Duodenal mucosa (tissue), 2 donors: ENCODE measurements at regions not wholly inside any gene's neighbourhood (a gene's known extent, or its start where the extent isn't known, plus 50 kb on each side); places are given as distances from the start of the nearest gene placed in this dataset.

Source experiments
- H3K27ac ChIP-seq: one replicate; pipeline ENCODE4 v1.7.0; 2013; ENCODE audit warnings: low read depth, low read length
- H3K27me3 ChIP-seq, 2 donors: one replicate each; pipeline ENCODE4 v1.7.0; 2013; ENCODE audit warnings: low read length in 2 of 2, control low read depth in 1 of 2; ENCODE audit not compliant: insufficient read depth in 2 of 2, control insufficient read depth in 1 of 2
- H3K36me3 ChIP-seq, 2 donors: one replicate each; pipeline ENCODE4 v1.7.0; 2013; ENCODE audit warnings: low read length in 2 of 2, control low read depth in 1 of 2; ENCODE audit not compliant: insufficient read depth in 2 of 2, control insufficient read depth in 1 of 2
- H3K4me1 ChIP-seq, 2 donors: one replicate each; pipeline ENCODE4 v1.7.0; 2013; ENCODE audit warnings: low read length in 2 of 2, control low read depth in 1 of 2; ENCODE audit not compliant: insufficient read depth in 2 of 2, control insufficient read depth in 1 of 2
- H3K4me3 ChIP-seq, 2 donors: one replicate each; pipeline ENCODE4 v1.7.0; 2013; ENCODE audit warnings: low read length in 2 of 2, low read depth in 1 of 2
- H3K9ac ChIP-seq, 2 donors: one replicate each; pipeline ENCODE4 v1.7.0; 2013; ENCODE audit warnings: low read length in 2 of 2, low read depth in 1 of 2
- H3K9me3 ChIP-seq, 2 donors: one replicate each; pipeline ENCODE4 v1.7.0; 2013; ENCODE audit warnings: low read length in 2 of 2, control low read depth in 1 of 2; ENCODE audit not compliant: control insufficient read depth in 1 of 2

DNA sequence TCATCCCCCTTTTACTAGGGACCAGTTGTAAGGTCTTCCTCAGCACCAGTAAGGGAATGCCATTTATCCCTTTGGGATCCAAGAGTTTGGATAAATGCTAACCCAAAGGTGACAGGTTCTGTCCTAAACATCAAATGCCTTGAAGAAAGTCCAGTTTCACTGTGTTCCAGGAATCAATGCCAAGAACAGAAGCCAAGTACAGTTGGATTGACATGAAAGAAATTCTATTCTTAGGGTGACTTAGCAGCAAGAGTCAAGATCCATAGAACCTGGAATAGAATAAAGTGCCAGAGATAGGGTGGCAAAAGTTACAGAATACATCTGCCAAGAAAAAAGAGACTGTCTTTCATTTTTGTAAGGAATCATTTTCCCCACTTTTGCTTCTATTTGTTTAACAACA is 94.9 kb upstream of the ADAMTS5 start:
- Histone ChIP-seq H3K36me3 (no peaks in the 10 kb centered on the region), H3K4me3 (no peak overlapping the region), H3K27ac (no peak overlapping the region), H3K9me3 (peaks cover 0 to 13% of the 10 kb centered on the region in 2 donors), H3K4me1 (no peaks in the 10 kb centered on the region), H3K27me3 (no peaks in the 10 kb centered on the region), H3K9ac (no peak overlapping the region)

DNA sequence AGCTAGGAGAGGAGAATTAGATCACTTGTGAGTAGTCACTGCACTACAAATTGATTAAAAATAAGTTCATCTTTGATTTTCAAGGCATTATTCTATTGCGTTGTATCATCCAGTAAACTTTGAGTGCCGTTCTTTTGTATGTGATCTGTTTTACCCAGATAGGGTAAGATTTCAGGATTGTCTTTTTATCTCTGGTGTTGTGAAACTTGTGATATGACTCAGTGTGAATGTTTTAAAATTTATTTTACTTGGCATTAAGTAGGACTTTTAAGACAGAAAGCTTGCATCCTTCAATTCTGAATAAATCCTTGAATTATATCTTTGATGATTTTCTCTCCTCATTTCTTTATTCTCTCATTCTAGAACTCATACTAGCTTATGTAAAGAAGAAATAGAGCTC is 93.3 kb upstream of the ADAMTS5 start:
- Histone ChIP-seq H3K9ac (no peak overlapping the region), H3K4me3 (no peak overlapping the region), H3K9me3 (peaks cover 0 to 18% of the 10 kb centered on the region in 2 donors), H3K36me3 (no peaks in the 10 kb centered on the region), H3K4me1 (no peaks in the 10 kb centered on the region), H3K27ac (no peak overlapping the region), H3K27me3 (no peaks in the 10 kb centered on the region)

DNA sequence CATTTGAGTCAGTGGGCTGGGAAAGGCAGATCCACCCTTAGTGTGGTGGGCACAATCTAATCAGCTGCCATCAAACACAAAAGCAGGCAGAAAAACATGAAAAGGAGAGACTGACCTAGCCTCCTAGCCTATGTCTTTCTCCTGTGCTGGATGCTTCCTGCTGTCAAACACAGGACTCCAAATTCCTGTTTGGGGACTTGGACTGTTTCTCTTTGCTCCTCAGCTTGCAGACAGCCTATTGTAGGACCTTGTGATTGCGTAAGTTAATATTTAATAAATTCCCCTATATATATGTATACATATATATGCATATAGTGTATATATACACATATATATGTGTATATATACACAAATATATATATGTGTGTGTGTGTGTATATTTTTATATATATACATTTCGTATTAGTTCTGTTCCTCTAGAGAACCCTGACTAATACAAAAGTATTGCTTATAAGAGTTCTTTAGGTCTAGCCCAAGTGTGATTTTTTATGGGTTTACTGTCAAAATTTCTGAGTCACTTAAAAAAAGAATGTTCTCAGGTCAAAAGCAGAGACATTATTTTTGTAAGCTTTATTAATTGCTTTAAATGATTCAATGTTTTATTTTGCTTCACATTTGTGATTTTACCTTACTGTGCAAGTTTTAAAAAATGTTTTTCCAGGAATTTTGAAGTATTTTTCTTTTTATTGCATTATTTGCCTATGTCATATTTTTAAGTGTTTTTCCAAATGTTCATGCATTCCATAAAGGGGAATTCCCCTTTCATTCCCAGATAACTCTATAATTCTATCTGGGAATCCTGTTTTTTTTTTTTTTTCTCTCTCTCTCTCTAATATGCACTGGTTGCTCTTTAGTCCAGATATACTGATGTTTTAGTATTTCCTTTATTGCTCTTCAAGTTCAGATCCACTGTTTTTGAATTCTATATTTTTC is 92.1 kb upstream of the ADAMTS5 start:
- H3K9me3 ChIP-seq, result peaks cover 3 to 20% of the 10 kb centered on the region in 2 donors
- no peak overlapping the region for H3K9ac ChIP-seq
- H3K27me3 ChIP-seq, result no peaks in the 10 kb centered on the region
- H3K36me3 ChIP-seq, result no peaks in the 10 kb centered on the region
- H3K4me3 ChIP-seq, result no peak overlapping the region
- H3K4me1 ChIP-seq, result no peaks in the 10 kb centered on the region
- H3K27ac ChIP-seq, result no peak overlapping the region

DNA sequence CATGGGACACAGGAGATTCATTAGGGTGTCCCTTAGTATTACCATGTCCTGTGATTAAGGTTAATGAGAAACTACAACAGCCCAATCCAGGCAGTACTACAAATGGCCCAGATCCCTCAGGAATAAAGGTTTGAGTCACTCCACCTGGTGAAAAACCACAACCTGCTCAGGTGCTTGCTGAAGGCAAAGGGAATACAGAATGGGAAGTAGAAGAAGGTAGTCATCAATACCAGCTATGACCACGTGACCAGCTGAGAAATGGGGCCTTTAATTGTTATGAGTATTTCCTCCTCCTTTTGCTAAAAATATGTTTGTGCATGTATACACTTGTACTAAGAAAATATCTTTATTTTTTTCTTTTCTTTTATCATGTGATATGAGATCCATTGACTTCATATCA is 91.1 kb upstream of the ADAMTS5 start:
- Histone ChIP-seq H3K9ac (no peak overlapping the region), H3K27me3 (no peaks in the 10 kb centered on the region), H3K4me3 (no peak overlapping the region), H3K4me1 (no peaks in the 10 kb centered on the region), H3K27ac (no peak overlapping the region), H3K9me3 (peaks cover 3 to 15% of the 10 kb centered on the region in 2 donors), H3K36me3 (no peaks in the 10 kb centered on the region)

DNA sequence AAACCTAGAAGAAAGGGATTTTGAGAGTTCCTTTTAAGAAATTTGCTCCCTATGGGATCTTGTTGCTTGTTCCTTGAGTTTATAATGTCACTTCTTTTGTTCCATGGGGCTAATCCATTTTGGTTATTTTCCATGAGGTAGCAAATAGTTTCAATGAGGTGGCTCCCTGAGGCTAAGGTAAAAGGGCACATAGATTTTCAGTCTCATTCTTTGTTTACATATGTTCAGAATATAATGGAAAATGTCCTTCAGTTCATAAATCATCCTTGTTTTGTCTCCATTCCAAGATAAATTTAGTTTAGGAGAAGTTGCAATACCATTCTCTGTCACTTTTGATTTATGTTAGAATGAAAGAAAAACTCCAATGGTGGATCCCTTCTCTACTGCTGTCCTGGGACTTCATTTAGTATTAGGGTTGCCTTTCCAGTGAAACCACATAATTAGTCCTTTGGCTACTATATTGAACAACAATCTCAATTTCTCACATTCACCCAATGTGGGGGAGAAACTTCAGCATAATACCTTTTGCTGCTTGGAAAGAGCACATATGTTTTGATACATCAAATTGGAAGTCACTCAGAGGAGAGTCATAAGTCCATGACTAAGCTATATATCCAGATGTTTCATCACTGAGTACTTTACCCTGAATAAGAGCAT is 80.9 kb upstream of the ADAMTS5 start:
- no peak overlapping the region for H3K4me3 ChIP-seq
- H3K9ac ChIP-seq, result no peak overlapping the region
- H3K27ac ChIP-seq, result no peak overlapping the region
- no peaks in the 10 kb centered on the region for H3K36me3 ChIP-seq
- H3K9me3 ChIP-seq, result peaks cover 0 to 4% of the 10 kb centered on the region in 2 donors
- no peaks in the 10 kb centered on the region for H3K4me1 ChIP-seq
- H3K27me3 ChIP-seq, result no peaks in the 10 kb centered on the region

DNA sequence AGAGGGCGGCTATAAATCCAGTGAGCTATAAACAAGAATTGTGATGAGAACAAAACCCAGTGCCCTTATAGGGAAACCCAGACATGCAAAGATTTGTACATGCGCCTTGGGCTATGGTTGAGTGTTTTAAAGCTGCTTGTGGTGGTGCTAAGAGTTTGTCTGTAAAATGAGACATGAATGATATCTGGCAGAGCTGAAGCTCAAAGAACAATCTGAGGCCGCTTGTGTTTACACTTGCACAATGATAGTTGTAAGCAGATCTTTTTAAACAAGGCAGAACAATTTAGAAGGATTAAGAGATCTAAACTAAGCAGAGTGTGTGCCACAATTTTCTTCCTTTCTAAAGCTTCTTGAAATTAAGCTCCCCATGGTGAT is 80.4 kb upstream of the ADAMTS5 start:
- Histone ChIP-seq H3K4me3 (no peak overlapping the region), H3K27ac (no peak overlapping the region), H3K36me3 (no peaks in the 10 kb centered on the region), H3K27me3 (no peaks in the 10 kb centered on the region), H3K9ac (no peak overlapping the region), H3K9me3 (peaks cover 0 to 4% of the 10 kb centered on the region in 2 donors), H3K4me1 (no peaks in the 10 kb centered on the region)

DNA sequence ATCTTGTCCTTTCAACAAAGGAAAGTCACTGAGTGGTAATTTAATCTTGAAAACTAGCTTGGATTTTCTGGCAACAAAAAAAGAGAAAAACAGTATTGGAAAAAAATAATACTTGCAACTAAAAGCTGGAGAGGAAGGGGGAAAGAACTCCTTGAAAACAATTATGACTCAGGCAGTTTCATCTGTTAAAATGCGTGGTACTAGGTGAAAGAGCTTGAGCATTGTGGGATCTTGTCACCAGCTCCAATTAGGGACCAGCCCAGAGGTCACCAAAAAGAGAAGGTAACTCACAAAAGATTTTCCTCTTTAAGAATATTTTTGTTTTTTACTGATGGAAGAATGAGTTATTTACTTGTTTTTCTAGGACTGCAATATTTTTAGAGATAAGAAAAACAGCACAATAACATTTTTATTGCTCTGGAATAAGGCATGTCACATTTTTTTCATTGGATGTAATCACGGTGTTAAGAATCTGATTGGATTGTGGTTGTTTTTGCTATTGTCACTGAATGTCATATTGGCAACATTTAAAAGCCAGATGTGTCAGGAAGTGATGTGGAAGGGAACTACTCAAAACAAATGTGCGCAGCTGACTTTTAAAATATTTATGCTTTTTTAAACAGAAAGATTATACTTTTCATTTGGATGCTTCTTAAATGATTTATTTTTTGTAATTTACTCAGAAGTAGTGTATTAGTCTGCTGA is 78.5 kb upstream of the ADAMTS5 start:
- no peak overlapping the region for H3K4me3 ChIP-seq
- no peak overlapping the region for H3K27ac ChIP-seq
- H3K36me3 ChIP-seq, result no peaks in the 10 kb centered on the region
- H3K9me3 ChIP-seq, result peaks cover 0 to 4% of the 10 kb centered on the region in 2 donors
- no peaks in the 10 kb centered on the region for H3K4me1 ChIP-seq
- no peak overlapping the region for H3K9ac ChIP-seq
- no peaks in the 10 kb centered on the region for H3K27me3 ChIP-seq

DNA sequence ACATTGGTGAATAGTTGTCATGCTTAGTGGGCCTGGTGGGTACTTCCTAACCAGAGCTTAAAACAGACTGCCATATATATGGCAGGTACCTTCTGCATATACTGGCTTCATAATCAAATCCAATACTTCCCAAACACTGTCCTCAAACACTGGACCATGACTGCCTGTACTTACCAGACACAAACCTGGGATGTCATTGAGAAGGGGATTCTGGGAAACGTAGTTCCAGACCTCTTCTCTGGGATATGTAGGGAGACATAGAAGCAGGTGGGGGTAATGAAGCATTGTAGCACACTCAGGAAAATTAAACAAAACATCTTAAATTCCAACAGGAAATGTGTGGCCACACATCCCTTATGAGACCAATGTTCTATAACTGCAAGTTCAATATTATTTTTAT is 76.5 kb upstream of the ADAMTS5 start:
- H3K4me1 ChIP-seq, result no peaks in the 10 kb centered on the region
- no peaks in the 10 kb centered on the region for H3K27me3 ChIP-seq
- no peak overlapping the region for H3K27ac ChIP-seq
- no peak overlapping the region for H3K9ac ChIP-seq
- H3K9me3 ChIP-seq, result no peaks in the 10 kb centered on the region
- H3K36me3 ChIP-seq, result no peaks in the 10 kb centered on the region
- H3K4me3 ChIP-seq, result no peak overlapping the region

DNA sequence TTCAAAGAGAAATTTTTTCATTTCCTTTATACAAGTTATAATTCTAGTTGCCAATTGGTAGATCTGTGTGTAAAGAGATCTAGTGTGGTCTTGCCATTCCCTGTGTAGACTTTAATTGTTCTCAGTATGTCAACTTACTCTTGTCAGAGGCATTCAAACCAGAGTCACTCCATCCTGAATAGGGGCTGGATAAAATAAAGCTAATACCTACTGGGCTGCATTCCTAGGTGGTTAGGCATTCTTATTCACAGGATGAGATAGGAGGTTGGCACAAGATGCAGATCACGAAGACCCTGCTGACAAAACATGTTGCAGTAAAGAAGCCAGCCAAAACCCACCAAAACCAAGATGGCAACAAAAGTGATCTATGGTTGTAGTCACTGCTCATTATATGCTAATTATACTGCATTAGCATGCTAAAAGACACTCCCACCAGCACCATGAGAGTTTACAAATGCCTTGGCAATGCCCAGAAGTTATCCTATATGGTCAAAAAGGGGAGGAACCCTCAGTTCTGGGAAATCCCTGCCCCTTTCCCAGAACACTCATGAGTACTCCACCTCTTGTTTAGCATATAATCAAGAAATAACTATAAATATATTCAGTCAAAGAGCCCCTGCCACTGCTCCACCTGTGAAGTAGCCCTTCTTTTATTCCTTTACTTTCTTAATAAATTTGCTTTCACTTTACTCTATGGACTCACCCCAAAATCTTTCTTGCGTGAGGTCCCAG is 74.0 kb upstream of the ADAMTS5 start:
- H3K9ac ChIP-seq, result no peak overlapping the region
- H3K4me3 ChIP-seq, result no peak overlapping the region
- no peaks in the 10 kb centered on the region for H3K27me3 ChIP-seq
- H3K4me1 ChIP-seq, result no peaks in the 10 kb centered on the region
- no peak overlapping the region for H3K27ac ChIP-seq
- H3K9me3 ChIP-seq, result no peaks in the 10 kb centered on the region
- H3K36me3 ChIP-seq, result no peaks in the 10 kb centered on the region
